ENCODE measurements at regions not wholly inside any gene's neighbourhood (a gene's known extent, or its start where the extent isn't known, plus 50 kb on each side); places are given as distances from the start of the nearest gene placed in this dataset.

GRCh38 chr7:69402696-69403095 is 195.6 kb upstream of the AUTS2 start:
- no peak overlapping the region for H3K27ac ChIP-seq
- 82 to 86% (median 84%) methylated on average over 2 of the region's 2 CpGs for WGBS, 3 donors
- no peaks in the 10 kb centered on the region for H3K9me3 ChIP-seq
- no peaks in the 10 kb centered on the region for H3K36me3 ChIP-seq
- H3K4me3 ChIP-seq = no peak overlapping the region
- H3K4me1 ChIP-seq (ENCODE audit: insufficient read depth) = no peaks in the 10 kb centered on the region
- no peak for DNase-seq
- no peaks in the 10 kb centered on the region for H3K27me3 ChIP-seq
- no peak for TF ChIP-seq EP300 (IDR thresholded peaks at IDR 0.05)
- TF ChIP-seq, protein P1, sequence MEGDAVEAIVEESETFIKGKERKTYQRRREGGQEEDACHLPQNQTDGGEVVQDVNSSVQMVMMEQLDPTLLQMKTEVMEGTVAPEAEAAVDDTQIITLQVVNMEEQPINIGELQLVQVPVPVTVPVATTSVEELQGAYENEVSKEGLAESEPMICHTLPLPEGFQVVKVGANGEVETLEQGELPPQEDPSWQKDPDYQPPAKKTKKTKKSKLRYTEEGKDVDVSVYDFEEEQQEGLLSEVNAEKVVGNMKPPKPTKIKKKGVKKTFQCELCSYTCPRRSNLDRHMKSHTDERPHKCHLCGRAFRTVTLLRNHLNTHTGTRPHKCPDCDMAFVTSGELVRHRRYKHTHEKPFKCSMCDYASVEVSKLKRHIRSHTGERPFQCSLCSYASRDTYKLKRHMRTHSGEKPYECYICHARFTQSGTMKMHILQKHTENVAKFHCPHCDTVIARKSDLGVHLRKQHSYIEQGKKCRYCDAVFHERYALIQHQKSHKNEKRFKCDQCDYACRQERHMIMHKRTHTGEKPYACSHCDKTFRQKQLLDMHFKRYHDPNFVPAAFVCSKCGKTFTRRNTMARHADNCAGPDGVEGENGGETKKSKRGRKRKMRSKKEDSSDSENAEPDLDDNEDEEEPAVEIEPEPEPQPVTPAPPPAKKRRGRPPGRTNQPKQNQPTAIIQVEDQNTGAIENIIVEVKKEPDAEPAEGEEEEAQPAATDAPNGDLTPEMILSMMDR (IDR thresholded peaks at IDR 0.05) = no peak
- no peak for TF ChIP-seq POLR2A (IDR thresholded peaks at IDR 0.05)
- intact Hi-C loops (cut with DNase I) = no loop called here

- H3K36me3 ChIP-seq = no peaks in the 10 kb centered on the region
- no peak overlapping the region for H3K27ac ChIP-seq
- no peak for DNase-seq
- TF ChIP-seq, protein P1 (IDR thresholded peaks at IDR 0.05) = no peak
- H3K4me1 ChIP-seq (ENCODE audit: insufficient read depth) = no peaks in the 10 kb centered on the region
- intact Hi-C loops (cut with DNase I) = no loop called here
- no peak overlapping the region for H3K4me3 ChIP-seq
- no peaks in the 10 kb centered on the region for H3K9me3 ChIP-seq
- WGBS, 3 donors = 62 to 73% (median 69%) methylated on average over 2 of the region's 2 CpGs
- H3K27me3 ChIP-seq = no peaks in the 10 kb centered on the region
These were observed 195.1 kb upstream of the AUTS2 start for GRCh38 chr7:69403169-69403568.

DNA sequence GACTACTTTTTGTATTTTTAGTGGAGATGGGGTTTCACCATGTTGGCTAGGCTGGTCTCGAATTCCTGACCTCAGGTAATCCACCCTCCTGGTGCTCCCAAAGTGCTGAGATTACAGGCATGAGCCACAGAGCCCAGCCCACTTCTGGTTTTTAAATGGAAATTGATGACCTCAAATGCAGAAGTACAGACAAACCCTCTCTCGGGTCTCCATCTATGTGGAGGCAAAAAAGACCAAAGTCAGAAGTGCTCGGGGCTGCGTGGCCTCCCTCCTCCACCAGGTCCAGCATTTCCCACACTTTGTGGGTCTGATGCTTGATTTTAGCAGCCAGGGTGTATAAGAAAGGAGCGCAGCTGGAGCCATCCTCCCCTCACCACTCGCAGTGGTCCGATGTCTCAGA is 187.3 kb upstream of the AUTS2 start:
- no peaks in the 10 kb centered on the region for H3K27me3 ChIP-seq
- TF ChIP-seq EP300 (IDR thresholded peaks at IDR 0.05) = no peak
- TF ChIP-seq, protein P1 (IDR thresholded peaks at IDR 0.05) = no peak
- TF ChIP-seq POLR2A (IDR thresholded peaks at IDR 0.05) = no peak
- no peaks in the 10 kb centered on the region for H3K4me1 ChIP-seq (ENCODE audit: insufficient read depth)
- no peak overlapping the region for H3K27ac ChIP-seq
- DNase-seq = no peak
- no peaks in the 10 kb centered on the region for H3K36me3 ChIP-seq
- intact Hi-C loops (cut with DNase I) = no loop called here
- no peak overlapping the region for H3K4me3 ChIP-seq
- 40 to 75% (median 42%) methylated on average over 7 of the region's 7 CpGs for WGBS, 3 donors
- no peaks in the 10 kb centered on the region for H3K9me3 ChIP-seq

- H3K27ac ChIP-seq = no peak overlapping the region
- DNase-seq = no peak
- WGBS, 3 donors = 55 to 79% (median 60%) methylated on average over 8 of the region's 8 CpGs
- no peak for TF ChIP-seq EP300 (IDR thresholded peaks at IDR 0.05)
- H3K36me3 ChIP-seq = no peaks in the 10 kb centered on the region
- no peak overlapping the region for H3K4me3 ChIP-seq
- no peaks in the 10 kb centered on the region for H3K9me3 ChIP-seq
- intact Hi-C loops (cut with DNase I) = no loop called here
- no peaks in the 10 kb centered on the region for H3K4me1 ChIP-seq (ENCODE audit: insufficient read depth)
- no peaks in the 10 kb centered on the region for H3K27me3 ChIP-seq
These were observed 186.8 kb upstream of the AUTS2 start for GRCh38 chr7:69411466-69411865.

- no peak for DNase-seq
These were observed 185.7 kb upstream of the AUTS2 start for GRCh38 chr7:69412331-69413146.

More at GRCh38 chr7:69412331-69413146, 185.7 kb upstream of the AUTS2 start:
- TF ChIP-seq POLR2A (IDR thresholded peaks at IDR 0.05) (no peak), EP300 (IDR thresholded peaks at IDR 0.05) (no peak)
- TF ChIP-seq, protein P1 (IDR thresholded peaks at IDR 0.05) = no peak
- Histone ChIP-seq H3K4me3 (no peak overlapping the region), H3K4me1 (ENCODE audit: insufficient read depth) (no peaks in the 10 kb centered on the region), H3K27me3 (no peaks in the 10 kb centered on the region), H3K9me3 (no peaks in the 10 kb centered on the region), H3K27ac (no peak overlapping the region), H3K36me3 (no peaks in the 10 kb centered on the region)
- intact Hi-C loops (cut with DNase I) = no loop called here
- WGBS, 3 donors = 67 to 70% (median 68%) methylated on average over 9 of the region's 9 CpGs

All from ovary (tissue), 7 donors.